Fibroblast of the aortic adventitia (primary cell): ENCODE measurements at regions not wholly inside any gene's neighbourhood (a gene's known extent, or its start where the extent isn't known, plus 50 kb on each side); places are given as distances from the start of the nearest gene placed in this dataset.

Experiments
- DNase-seq: peaks from one replicate; pipeline ENCODE4 v3.0.0-alpha.2; 2010; ENCODE audit warnings: low read depth
- H3K4me3 ChIP-seq: 2 replicates; pipeline ENCODE4 v1.5.1; 2011; ENCODE audit warnings: low read depth, mild to moderate bottlenecking, control low read depth, low read length, moderate library complexity
- TF ChIP-seq, protein P1 (sequence below): IDR thresholded peaks from 2 replicates; pipeline ENCODE4 v1.5.1; 2011; ENCODE audit warnings: mild to moderate bottlenecking, low read length, control low read depth, inconsistent platforms; ENCODE audit not compliant: insufficient read depth

DNA sequence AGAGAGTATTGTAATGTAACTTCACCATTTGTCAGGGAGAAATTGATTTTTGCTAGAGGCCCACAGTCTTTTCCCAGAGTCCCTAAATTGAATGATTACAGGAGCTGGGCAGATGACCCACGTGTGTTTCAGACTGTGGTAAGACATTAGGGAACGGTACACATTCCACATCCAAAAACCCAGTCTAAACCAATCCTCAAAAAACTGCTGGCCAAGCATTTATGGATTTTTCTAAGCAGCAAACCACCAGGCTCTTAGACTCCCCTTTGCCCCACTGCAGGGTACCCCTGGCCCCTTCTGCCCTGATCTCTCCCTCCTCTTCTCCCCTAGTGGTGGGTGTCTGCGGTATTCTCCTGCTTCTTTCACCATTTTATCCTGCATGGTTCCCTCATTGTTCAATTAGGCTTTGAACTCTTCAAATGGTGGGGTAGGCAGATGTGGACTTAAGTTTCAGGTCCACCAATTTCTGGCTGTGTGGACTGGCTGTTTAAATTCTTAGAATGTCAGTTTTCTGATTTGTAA is 135.5 kb upstream of the SORCS3 start:
- no peak overlapping the region for H3K4me3 ChIP-seq
- TF ChIP-seq, protein P1, sequence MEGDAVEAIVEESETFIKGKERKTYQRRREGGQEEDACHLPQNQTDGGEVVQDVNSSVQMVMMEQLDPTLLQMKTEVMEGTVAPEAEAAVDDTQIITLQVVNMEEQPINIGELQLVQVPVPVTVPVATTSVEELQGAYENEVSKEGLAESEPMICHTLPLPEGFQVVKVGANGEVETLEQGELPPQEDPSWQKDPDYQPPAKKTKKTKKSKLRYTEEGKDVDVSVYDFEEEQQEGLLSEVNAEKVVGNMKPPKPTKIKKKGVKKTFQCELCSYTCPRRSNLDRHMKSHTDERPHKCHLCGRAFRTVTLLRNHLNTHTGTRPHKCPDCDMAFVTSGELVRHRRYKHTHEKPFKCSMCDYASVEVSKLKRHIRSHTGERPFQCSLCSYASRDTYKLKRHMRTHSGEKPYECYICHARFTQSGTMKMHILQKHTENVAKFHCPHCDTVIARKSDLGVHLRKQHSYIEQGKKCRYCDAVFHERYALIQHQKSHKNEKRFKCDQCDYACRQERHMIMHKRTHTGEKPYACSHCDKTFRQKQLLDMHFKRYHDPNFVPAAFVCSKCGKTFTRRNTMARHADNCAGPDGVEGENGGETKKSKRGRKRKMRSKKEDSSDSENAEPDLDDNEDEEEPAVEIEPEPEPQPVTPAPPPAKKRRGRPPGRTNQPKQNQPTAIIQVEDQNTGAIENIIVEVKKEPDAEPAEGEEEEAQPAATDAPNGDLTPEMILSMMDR, result no peak
- no peak for DNase-seq

DNA sequence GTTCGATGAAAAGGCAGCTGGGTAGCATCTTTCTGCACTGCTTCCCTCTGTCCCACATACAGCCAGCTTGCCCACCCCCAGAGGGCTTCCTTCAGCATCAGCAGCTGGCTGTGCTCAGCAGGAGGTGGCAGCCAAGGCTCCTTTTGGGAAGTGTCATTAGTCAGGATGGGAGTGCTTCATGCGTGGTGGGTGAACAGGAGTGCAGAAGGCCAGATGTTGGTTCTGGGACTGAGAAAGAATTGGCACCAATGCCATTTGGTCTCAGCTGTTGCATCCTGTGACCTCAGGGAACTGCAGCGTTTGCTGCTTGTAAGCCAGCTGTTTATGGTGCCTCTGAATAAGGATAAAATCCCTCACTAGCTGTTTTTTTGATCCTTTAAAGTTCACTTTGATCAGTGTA is 131.1 kb upstream of the SORCS3 start:
- TF ChIP-seq, protein P1, result no peak
- DNase-seq, result no peak
- H3K4me3 ChIP-seq, result no peak overlapping the region

DNA sequence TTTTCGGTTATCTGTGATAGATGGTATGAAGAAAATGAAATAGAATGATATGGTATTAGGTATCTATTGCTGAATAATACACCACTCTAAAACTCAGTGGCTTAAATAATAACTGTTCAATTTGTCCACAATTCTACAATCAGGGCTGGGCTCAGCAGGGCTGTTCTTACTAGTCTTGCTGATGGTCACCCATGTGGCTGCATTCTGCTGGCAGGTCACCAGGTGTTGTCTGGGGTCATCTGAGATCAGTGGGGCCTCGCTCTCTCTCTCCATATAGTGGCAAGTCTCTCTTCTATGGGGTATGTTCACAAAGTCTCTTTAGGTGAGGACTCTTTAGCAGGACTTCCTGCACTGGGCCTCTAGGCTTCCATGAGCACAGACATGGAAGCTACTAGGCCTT is 130.4 kb upstream of the SORCS3 start:
- no peak overlapping the region for H3K4me3 ChIP-seq
- DNase-seq, result no peak
- TF ChIP-seq, protein P1, result no peak

DNA sequence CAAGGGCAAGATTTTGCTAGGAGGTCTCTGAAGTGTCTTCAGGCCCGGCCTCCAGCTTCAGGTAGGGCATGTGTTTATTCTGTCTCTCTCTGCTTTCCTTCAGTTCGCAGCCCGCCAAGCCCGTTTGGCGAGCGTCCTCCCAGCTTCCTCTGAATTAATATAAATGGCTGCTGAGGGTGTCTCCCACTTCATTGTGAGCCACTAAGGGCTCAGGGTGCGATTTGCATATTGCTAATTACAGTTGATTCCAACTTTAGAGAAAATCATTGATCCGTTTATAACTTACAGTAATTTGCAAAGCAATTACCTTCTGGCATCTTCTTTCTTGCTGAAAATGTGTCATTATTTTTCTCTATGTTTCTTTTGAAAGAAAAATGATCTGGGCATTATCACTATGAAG is 128.3 kb upstream of the SORCS3 start:
- H3K4me3 ChIP-seq, result no peak overlapping the region
- TF ChIP-seq, protein P1, result no peak
- no peak for DNase-seq

DNA sequence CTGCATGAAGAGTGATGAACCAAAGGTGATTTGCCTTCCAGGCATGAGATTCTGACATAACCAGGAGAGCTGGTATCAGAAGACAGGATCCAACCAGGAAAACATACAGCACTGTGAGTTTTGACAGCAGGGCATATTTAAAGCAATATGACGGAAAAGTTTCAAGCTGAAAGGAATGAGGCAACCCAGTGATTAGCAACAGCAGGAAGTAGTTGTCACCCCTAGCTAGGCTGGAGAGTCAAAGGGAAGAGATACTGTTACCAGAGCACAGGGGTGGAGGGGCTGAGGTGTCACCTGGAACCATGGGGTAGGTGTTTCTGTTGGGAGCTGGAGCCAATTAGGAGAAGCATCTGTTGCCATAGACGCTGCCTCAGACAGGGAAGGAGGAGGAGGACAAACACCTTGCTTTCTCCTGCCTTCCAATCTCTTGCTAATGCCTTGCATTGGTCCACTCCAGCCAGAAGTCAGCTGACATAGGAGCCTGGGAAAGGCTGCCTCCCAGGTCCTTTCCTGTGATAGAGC is 125.4 kb upstream of the SORCS3 start:
- no peak for DNase-seq
- TF ChIP-seq, protein P1, result no peak

DNA sequence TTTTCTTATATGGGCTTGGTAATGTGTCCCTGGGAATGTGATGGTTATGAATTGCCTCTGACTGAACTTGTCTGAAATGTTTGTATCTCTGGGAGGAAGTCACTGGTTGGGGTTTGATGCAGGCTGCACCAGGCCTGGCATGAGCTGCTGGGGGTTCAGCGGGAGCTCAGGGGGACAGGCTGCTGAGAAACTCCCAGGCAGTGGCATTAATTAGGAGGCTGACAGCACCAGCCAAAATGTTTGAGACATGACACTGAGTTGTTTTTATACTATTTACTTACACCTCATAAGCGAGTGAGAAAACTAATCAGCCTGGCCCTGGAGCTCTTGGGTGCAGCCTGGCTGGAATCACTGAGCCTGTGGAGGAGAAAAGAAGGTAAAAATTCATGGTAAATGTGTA is 124.1 kb upstream of the SORCS3 start:
- TF ChIP-seq, protein P1, result no peak
- H3K4me3 ChIP-seq, result no peak overlapping the region
- no peak for DNase-seq

More for the DNA sequence above, 125.4 kb upstream of the SORCS3 start:
- no peak overlapping the region for H3K4me3 ChIP-seq

DNA sequence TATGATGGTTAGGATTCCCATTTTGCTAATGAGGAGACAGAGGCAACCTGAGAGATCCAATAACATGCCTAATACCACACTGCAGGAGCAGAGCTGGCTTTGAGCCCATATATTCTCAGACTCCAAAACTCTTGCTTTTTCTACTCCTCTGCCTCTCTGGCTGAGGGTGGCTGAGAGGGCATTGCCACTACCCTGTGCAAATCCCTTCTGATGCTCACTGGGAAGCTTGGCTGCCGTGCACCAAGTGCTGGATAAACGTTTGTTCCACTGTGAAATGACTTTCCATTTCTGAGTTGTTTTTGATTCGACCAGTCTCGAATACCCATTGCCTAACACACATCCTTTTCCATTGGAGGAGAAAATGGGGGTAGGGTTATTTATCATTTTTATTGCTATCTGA is 123.1 kb upstream of the SORCS3 start:
- no peak for DNase-seq
- no peak overlapping the region for H3K4me3 ChIP-seq
- TF ChIP-seq, protein P1, result no peak
